Upper lobe of left lung (tissue), 6 donors: ENCODE measurements at regions not wholly inside any gene's neighbourhood (a gene's known extent, or its start where the extent isn't known, plus 50 kb on each side); places are given as distances from the start of the nearest gene placed in this dataset.

Source experiments
- ATAC-seq, 2 donors: fragments of 200-7000 bp; cut with Tn5 transposase; one replicate each; pipeline ENCODE4 v1.9.1; 2022; ENCODE audit warnings: mild to moderate bottlenecking in 2 of 2, moderate library complexity in 2 of 2; ENCODE audit not compliant: low FRiP score in 2 of 2
- DNase-seq, 2 donors: peaks; one replicate each; pipeline ENCODE4 v3.0.0-alpha.2; 2019 to 2020
- H3K27ac ChIP-seq, 4 donors: fragments of 200-600 bp; sonication (generic); one replicate each; pipeline ENCODE4 v1.5.1; 2016 to 2019
- H3K27me3 ChIP-seq, 4 donors: fragments of 200-600 bp; sonication (generic); one replicate each; pipeline ENCODE4 v1.5.1; 2017 to 2019
- H3K36me3 ChIP-seq, 4 donors: fragments of 200-600 bp; sonication (generic); one replicate each; pipeline ENCODE4 v1.5.1; 2016 to 2019
- H3K4me1 ChIP-seq, 4 donors: fragments of 200-600 bp; sonication (generic); one replicate each; pipeline ENCODE4 v1.5.1; 2018 to 2019
- H3K4me3 ChIP-seq, 4 donors: fragments of 200-600 bp; sonication (generic); one replicate each; pipeline ENCODE4 v1.5.1; 2017 to 2019; ENCODE audit warnings: mild to moderate bottlenecking in 2 of 4, moderate library complexity in 1 of 4
- H3K9me3 ChIP-seq, 4 donors: fragments of 200-600 bp; sonication (generic); one replicate each; pipeline ENCODE4 v1.5.1; 2018 to 2019
- CTCF ChIP-seq, 6 experiments: fragments of 450-650 bp in 4 of 6; fragments of 200-600 bp in 2 of 6; sonication (generic) in 2 of 6; IDR thresholded peaks; one replicate each; pipeline ENCODE4 v1.5.1; 2016 to 2019; ENCODE audit warnings: antibody characterized with exemption in 6 of 6
- EP300 ChIP-seq, 4 donors: sonication (generic); formaldehyde crosslinking; IDR thresholded peaks; one replicate each; pipeline ENCODE4 v1.5.1; 2017; ENCODE audit warnings: antibody characterized with exemption in 4 of 4, control low read depth in 2 of 4
- POLR2A ChIP-seq, 4 donors: fragments of 450-650 bp; IDR thresholded peaks; one replicate each; pipeline ENCODE4 v1.5.1; 2016 to 2017; ENCODE audit warnings: antibody characterized with exemption in 4 of 4, mild to moderate bottlenecking in 2 of 4
- POLR2AphosphoS5 ChIP-seq, 2 donors: sonication (generic); formaldehyde crosslinking; IDR thresholded peaks; one replicate each; pipeline ENCODE4 v1.5.1; 2017; ENCODE audit warnings: antibody characterized with exemption in 2 of 2
- WGBS, 2 donors: methylation state at CpG; one replicate each; pipeline ENCODE4 v1.1.5; 2017 to 2018; 5-methylcytosine and 5-hydroxymethylcytosine counted together
- donor health status: DM: no; HTN: no; CAD: no; lungs with moderate emphysema.
- donor health status: DM: no; HTN: yes; CAD: no; lungs with severe emphysema.

DNA sequence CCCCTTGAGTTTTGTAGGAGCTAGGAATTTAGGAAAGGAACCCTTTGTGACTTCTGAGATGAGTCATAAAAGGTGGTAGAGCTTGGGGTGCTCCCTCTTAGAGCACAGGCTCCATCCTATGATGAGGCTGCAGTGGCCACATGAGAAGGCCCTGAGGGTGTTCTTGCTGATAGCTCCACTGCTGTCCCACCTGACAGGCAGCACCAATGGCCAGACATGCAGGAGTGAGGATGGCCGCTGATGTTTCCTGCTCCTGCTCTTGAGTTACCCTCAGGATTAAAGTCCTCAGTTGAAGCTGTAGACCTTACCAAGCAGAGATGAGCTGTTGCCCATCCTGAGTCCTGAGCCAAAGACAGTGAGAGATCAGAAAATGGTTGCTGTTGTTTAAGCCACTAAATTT is 512.1 kb downstream of the CDH26 start:
- H3K4me3 ChIP-seq: no peak overlapping the region
- no peaks in the 10 kb centered on the region for H3K4me1 ChIP-seq
- no peaks in the 10 kb centered on the region for H3K9me3 ChIP-seq
- no peak overlapping the region for H3K27ac ChIP-seq
- ATAC-seq: no peak
- 92 to 100% methylated on average over 1 of the region's 1 CpG for WGBS, 2 donors
- TF ChIP-seq CTCF (IDR thresholded peaks at IDR 0.05): no peak
- TF ChIP-seq POLR2A (IDR thresholded peaks at IDR 0.05): no peak
- no peak for TF ChIP-seq POLR2AphosphoS5 (IDR thresholded peaks at IDR 0.05)
- TF ChIP-seq EP300 (IDR thresholded peaks at IDR 0.05): no peak
- no peaks in the 10 kb centered on the region for H3K27me3 ChIP-seq
- no peaks in the 10 kb centered on the region for H3K36me3 ChIP-seq
- no peak for DNase-seq

- no peak overlapping the region for H3K27ac ChIP-seq
- ATAC-seq: no peak
- TF ChIP-seq EP300 (IDR thresholded peaks at IDR 0.05) (no peak), POLR2A (IDR thresholded peaks at IDR 0.05) (no peak), POLR2AphosphoS5 (IDR thresholded peaks at IDR 0.05) (no peak), CTCF (IDR thresholded peaks at IDR 0.05) (no peak)
- no peak overlapping the region for H3K4me3 ChIP-seq
- no peaks in the 10 kb centered on the region for H3K4me1 ChIP-seq
- H3K36me3 ChIP-seq: no peaks in the 10 kb centered on the region
- H3K27me3 ChIP-seq: no peaks in the 10 kb centered on the region
- WGBS, 2 donors: 35 to 66% methylated on average over 2 of the region's 2 CpGs
- H3K9me3 ChIP-seq: no peaks in the 10 kb centered on the region
- DNase-seq: no peak
Measured at GRCh38 chr20:60473211-60473610, 515.0 kb downstream of the CDH26 start.

DNA sequence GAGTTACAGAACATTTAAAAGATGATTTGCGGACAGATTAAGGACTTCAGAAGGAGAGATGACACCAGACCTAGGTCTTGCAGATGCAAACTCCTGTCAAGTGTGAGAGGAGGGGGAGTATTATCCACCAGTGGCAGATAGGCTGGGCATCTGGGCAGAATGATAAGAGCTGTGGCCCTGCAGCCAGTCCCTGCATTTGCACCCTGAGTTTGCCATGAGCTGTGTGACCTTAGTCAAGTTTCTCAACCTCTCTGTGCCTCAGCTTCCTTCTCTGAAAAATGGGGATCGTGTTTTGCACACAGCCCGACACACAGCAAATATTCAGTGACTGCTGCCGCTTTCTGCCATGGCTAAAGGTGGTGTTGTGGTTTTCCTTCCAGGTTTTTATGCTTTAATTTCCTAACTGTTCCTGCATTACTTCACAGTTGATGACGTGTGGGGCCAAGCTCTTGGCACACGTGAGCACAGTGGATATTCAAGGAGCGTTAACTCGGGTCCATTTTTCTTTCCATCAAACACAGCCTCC is 516.2 kb downstream of the CDH26 start:
- 72 to 75% methylated on average over 8 of the region's 8 CpGs for WGBS, 2 donors
- DNase-seq: no peak
- Histone ChIP-seq H3K9me3 (no peaks in the 10 kb centered on the region), H3K4me1 (no peaks in the 10 kb centered on the region), H3K36me3 (no peaks in the 10 kb centered on the region), H3K27me3 (no peaks in the 10 kb centered on the region), H3K4me3 (no peak overlapping the region), H3K27ac (no peak overlapping the region)
- no peak for ATAC-seq
- TF ChIP-seq POLR2AphosphoS5 (IDR thresholded peaks at IDR 0.05) (no peak), POLR2A (IDR thresholded peaks at IDR 0.05) (no peak), EP300 (IDR thresholded peaks at IDR 0.05) (no peak), CTCF (IDR thresholded peaks at IDR 0.05) (no peak)

- 77 to 81% methylated on average over 7 of the region's 7 CpGs for WGBS, 2 donors
- ATAC-seq: no peak
- no peak overlapping the region for H3K27ac ChIP-seq
- H3K4me3 ChIP-seq: no peak overlapping the region
- no peak for DNase-seq
- TF ChIP-seq EP300 (IDR thresholded peaks at IDR 0.05) (no peak), CTCF (IDR thresholded peaks at IDR 0.05) (no peak), POLR2AphosphoS5 (IDR thresholded peaks at IDR 0.05) (no peak), POLR2A (IDR thresholded peaks at IDR 0.05) (no peak)
- H3K27me3 ChIP-seq: no peaks in the 10 kb centered on the region
- H3K4me1 ChIP-seq: no peaks in the 10 kb centered on the region
- H3K36me3 ChIP-seq: no peaks in the 10 kb centered on the region
- no peaks in the 10 kb centered on the region for H3K9me3 ChIP-seq
Measured at GRCh38 chr20:60476045-60476444, 517.8 kb downstream of the CDH26 start.

DNA sequence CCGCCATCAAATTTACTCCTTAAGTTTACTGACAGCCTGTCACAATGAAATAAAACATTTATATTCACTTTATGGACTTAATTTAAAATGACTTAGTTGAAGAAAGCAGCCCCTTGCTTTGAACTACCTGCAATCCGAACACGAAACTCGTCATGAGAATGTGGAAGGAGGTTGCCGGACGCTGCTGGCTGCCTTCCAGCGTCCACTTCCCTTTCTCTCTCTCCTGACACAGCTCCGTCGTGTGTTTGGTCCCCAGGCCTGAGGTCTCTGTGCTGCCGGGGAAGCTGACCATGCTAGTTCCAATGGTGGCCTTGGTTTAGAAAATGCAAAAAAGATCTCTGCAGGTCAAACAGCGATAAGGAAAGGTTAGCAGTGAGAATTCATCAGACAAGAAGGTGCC is 519.7 kb downstream of the CDH26 start:
- TF ChIP-seq EP300 (IDR thresholded peaks at IDR 0.05): no peak
- TF ChIP-seq CTCF (IDR thresholded peaks at IDR 0.05): no peak
- TF ChIP-seq POLR2AphosphoS5 (IDR thresholded peaks at IDR 0.05): no peak
- no peak for TF ChIP-seq POLR2A (IDR thresholded peaks at IDR 0.05)
- H3K4me1 ChIP-seq: peaks cover 0 to 3% (median 1%) of the 10 kb centered on the region in 4 donors
- no peaks in the 10 kb centered on the region for H3K36me3 ChIP-seq
- no peak for DNase-seq
- H3K27ac ChIP-seq: no peak overlapping the region
- no peak for ATAC-seq
- no peaks in the 10 kb centered on the region for H3K27me3 ChIP-seq
- no peaks in the 10 kb centered on the region for H3K9me3 ChIP-seq
- H3K4me3 ChIP-seq: no peak overlapping the region
- WGBS, 2 donors: 25 to 32% methylated on average over 11 of the region's 11 CpGs
